DOHH2 (cell line): ENCODE measurements at regions not wholly inside any gene's neighbourhood (a gene's known extent, or its start where the extent isn't known, plus 50 kb on each side); places are given as distances from the start of the nearest gene placed in this dataset.

ENCODE experiments used
- H3F3A ChIP-seq: fragments of 200-600 bp; sonication (generic), shearing (Covaris generic); 2 replicates; pipeline ENCODE4 v1.6.0; 2016; ENCODE audit warnings: antibody characterized with exemption, mild to moderate bottlenecking; ENCODE audit not compliant: control insufficient read depth, insufficient read depth
- H3K27ac ChIP-seq: fragments of 200-600 bp; sonication (generic); 2 replicates; pipeline ENCODE4 v1.5.1; 2014; ENCODE audit warnings: low read depth, mild to moderate bottlenecking, low read length, moderate library complexity
- H3K27me3 ChIP-seq: fragments of 200-600 bp; sonication (generic); 2 replicates; pipeline ENCODE4 v1.6.1; 2014; ENCODE audit warnings: mild to moderate bottlenecking, low read length, mixed read lengths; ENCODE audit not compliant: control insufficient read depth
- H3K36me3 ChIP-seq: fragments of 200-600 bp; sonication (generic); 2 replicates; pipeline ENCODE4 v1.6.1; 2014; ENCODE audit warnings: mild to moderate bottlenecking, low read length, moderate library complexity, mixed read lengths; ENCODE audit not compliant: control insufficient read depth
- H3K4me1 ChIP-seq: fragments of 200-600 bp; sonication (generic); 2 replicates; pipeline ENCODE4 v1.6.1; 2014; ENCODE audit warnings: mild to moderate bottlenecking, low read length, mixed read lengths; ENCODE audit not compliant: control insufficient read depth
- H3K4me2 ChIP-seq: fragments of 200-600 bp; sonication (generic); 2 replicates; pipeline ENCODE4 v1.6.0; 2014; ENCODE audit warnings: mild to moderate bottlenecking, low read length, moderate library complexity
- H3K4me3 ChIP-seq: fragments of 200-600 bp; sonication (generic); 2 replicates; pipeline ENCODE4 v1.5.1; 2014; ENCODE audit warnings: mild to moderate bottlenecking, low read length, mixed read lengths
- H3K79me2 ChIP-seq: fragments of 200-600 bp; sonication (generic); 2 replicates; pipeline ENCODE4 v1.6.1; 2014; ENCODE audit warnings: mild to moderate bottlenecking, low read length, mixed read lengths; ENCODE audit not compliant: control insufficient read depth
- H3K9me2 ChIP-seq: fragments of 200-600 bp; sonication (generic); replicated peaks from 2 replicates; pipeline ENCODE4 v1.6.1; 2014; ENCODE audit warnings: mild to moderate bottlenecking, low read length, mixed read lengths; ENCODE audit not compliant: control insufficient read depth
- H3K9me3 ChIP-seq: fragments of 200-600 bp; sonication (generic); 2 replicates; pipeline ENCODE4 v1.6.1; 2014; ENCODE audit warnings: antibody characterized with exemption, low read length, mixed read lengths; ENCODE audit not compliant: control insufficient read depth, insufficient read depth
- H4K20me1 ChIP-seq: fragments of 200-600 bp; sonication (generic); 2 replicates; pipeline ENCODE4 v1.6.0; 2014; ENCODE audit warnings: low read depth, mild to moderate bottlenecking, antibody characterized with exemption, low read length, moderate library complexity; ENCODE audit not compliant: control insufficient read depth, insufficient read depth
- EZH2phosphoT487 ChIP-seq: fragments of 200-600 bp; sonication (generic); IDR thresholded peaks from 2 replicates; pipeline ENCODE4 v1.6.1; 2017; ENCODE audit warnings: borderline replicate concordance, mild to moderate bottlenecking, antibody characterized with exemption, low read length, moderate library complexity, mixed read lengths
- TF ChIP-seq, protein P1 (sequence below): fragments of 200-600 bp; sonication (generic); IDR thresholded peaks from one replicate; pipeline ENCODE4 v1.5.1; 2014; ENCODE audit warnings: antibody characterized with exemption, mild to moderate bottlenecking, low read depth, low read length; ENCODE audit not compliant: poor library complexity, severe bottlenecking

DNA sequence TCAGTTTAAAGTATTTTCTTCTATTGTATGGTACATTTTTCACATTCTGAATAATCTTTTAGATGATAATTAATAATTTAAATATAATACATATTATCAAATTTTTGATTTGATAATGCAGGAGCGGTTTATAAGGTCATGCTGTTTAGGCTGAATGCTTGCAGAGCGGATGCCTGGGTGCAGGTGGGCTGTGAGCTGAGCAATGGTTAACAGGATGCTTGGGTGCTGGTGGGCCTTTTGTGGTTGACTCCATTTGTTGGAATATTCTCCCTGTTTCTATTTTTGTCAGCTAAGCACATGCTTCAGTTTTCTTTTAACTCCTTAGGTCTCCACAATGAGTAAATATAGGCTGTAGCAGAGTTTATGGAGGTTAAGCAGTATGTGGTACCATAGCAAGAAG, 1549.3 kb downstream of the OTOL1 start:
- no peaks in the 10 kb centered on the region for H4K20me1 ChIP-seq
- no peaks in the 10 kb centered on the region for H3K4me1 ChIP-seq
- H3K9me2 ChIP-seq = no peaks in the 10 kb centered on the region
- H3K27me3 ChIP-seq = no peaks in the 10 kb centered on the region
- H3K4me2 ChIP-seq = no peak overlapping the region
- H3K9me3 ChIP-seq = no peaks in the 10 kb centered on the region
- H3K36me3 ChIP-seq = no peaks in the 10 kb centered on the region
- no peak overlapping the region for H3K4me3 ChIP-seq
- H3K27ac ChIP-seq = no peak overlapping the region
- H3K79me2 ChIP-seq = no peaks in the 10 kb centered on the region
- TF ChIP-seq EZH2phosphoT487 = no peak
- TF ChIP-seq, protein P1, sequence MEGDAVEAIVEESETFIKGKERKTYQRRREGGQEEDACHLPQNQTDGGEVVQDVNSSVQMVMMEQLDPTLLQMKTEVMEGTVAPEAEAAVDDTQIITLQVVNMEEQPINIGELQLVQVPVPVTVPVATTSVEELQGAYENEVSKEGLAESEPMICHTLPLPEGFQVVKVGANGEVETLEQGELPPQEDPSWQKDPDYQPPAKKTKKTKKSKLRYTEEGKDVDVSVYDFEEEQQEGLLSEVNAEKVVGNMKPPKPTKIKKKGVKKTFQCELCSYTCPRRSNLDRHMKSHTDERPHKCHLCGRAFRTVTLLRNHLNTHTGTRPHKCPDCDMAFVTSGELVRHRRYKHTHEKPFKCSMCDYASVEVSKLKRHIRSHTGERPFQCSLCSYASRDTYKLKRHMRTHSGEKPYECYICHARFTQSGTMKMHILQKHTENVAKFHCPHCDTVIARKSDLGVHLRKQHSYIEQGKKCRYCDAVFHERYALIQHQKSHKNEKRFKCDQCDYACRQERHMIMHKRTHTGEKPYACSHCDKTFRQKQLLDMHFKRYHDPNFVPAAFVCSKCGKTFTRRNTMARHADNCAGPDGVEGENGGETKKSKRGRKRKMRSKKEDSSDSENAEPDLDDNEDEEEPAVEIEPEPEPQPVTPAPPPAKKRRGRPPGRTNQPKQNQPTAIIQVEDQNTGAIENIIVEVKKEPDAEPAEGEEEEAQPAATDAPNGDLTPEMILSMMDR = no peak
- no peaks in the 10 kb centered on the region for H3F3A ChIP-seq

DNA sequence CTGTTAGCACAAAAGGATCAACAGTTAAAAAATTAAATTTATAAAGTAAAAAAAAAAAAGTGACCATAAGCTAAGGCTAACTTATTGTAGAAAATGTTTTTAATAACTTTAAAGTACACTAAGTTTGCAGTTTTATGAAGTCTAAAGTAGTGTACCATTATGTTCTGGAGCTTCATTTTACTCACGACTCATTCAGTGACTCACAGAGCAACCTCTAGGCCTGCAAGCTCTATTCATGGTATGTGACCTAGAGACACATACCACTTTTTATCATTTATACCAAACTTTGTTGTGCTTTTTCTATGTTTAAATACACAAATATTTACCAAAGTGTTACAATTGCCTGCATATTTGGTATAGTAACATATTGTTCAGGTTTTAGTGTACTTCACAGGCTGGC, 1552.3 kb downstream of the OTOL1 start:
- H3F3A ChIP-seq = no peaks in the 10 kb centered on the region
- no peaks in the 10 kb centered on the region for H3K36me3 ChIP-seq
- H3K4me2 ChIP-seq = no peak overlapping the region
- no peaks in the 10 kb centered on the region for H3K27me3 ChIP-seq
- no peaks in the 10 kb centered on the region for H3K9me2 ChIP-seq
- H4K20me1 ChIP-seq = no peaks in the 10 kb centered on the region
- no peaks in the 10 kb centered on the region for H3K9me3 ChIP-seq
- H3K4me3 ChIP-seq = no peak overlapping the region
- H3K27ac ChIP-seq = no peak overlapping the region
- no peak for TF ChIP-seq EZH2phosphoT487
- TF ChIP-seq, protein P1 = no peak
- no peaks in the 10 kb centered on the region for H3K79me2 ChIP-seq
- H3K4me1 ChIP-seq = no peaks in the 10 kb centered on the region

DNA sequence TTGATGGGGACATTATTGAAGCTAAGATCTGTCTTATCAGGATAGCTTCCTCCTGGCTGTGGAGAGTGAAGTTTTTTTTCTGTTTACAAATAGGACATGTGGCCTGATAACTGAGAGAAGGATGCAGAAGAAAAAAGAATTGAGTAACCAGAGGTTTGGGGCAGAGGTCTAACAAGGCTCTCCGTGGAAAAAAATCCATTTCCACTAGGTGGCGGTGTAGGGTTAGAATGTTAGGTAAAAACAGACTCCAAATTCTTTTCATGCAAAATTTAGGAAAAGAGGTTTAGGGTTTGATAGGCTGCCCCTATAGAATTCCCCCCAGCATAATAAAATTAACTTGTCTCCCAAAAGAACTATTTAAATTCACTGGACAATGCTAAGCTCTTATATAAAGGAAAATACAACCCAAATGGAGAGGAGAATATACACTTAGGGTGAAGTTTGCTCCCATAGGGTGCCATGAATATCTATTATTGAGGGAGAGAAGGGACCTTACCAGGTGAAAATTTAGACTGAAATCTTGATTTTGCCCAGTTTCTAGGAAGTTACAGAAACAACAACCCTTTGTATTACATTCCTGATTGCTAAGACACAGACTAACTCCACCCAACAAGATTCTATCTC, 1560.4 kb downstream of the OTOL1 start:
- Histone ChIP-seq H3K4me3 (no peak overlapping the region), H3K36me3 (no peaks in the 10 kb centered on the region)

More for the DNA sequence above, 1560.4 kb downstream of the OTOL1 start:
- no peaks in the 10 kb centered on the region for H3K9me3 ChIP-seq
- H3F3A ChIP-seq = no peaks in the 10 kb centered on the region
- no peaks in the 10 kb centered on the region for H4K20me1 ChIP-seq
- no peaks in the 10 kb centered on the region for H3K79me2 ChIP-seq
- no peaks in the 10 kb centered on the region for H3K9me2 ChIP-seq
- no peak overlapping the region for H3K27ac ChIP-seq
- no peaks in the 10 kb centered on the region for H3K27me3 ChIP-seq
- no peak overlapping the region for H3K4me2 ChIP-seq
- TF ChIP-seq, protein P1 = peak; percentile 59
- TF ChIP-seq EZH2phosphoT487 = no peak
- H3K4me1 ChIP-seq = no peaks in the 10 kb centered on the region
